Lower leg skin (tissue), 3 donors: ENCODE measurements at regions not wholly inside any gene's neighbourhood (a gene's known extent, or its start where the extent isn't known, plus 50 kb on each side); places are given as distances from the start of the nearest gene placed in this dataset.

Experiments
- CTCF ChIP-seq, 3 donors: fragments of 450-650 bp; IDR thresholded peaks; one replicate each; pipeline ENCODE4 v1.5.1; 2016; ENCODE audit warnings: antibody characterized with exemption in 3 of 3, mild to moderate bottlenecking in 3 of 3, moderate library complexity in 2 of 3
- POLR2A ChIP-seq, 2 donors: fragments of 450-650 bp; IDR thresholded peaks; one replicate each; pipeline ENCODE4 v1.6.1; 2016 to 2017; ENCODE audit warnings: antibody characterized with exemption in 2 of 2, mild to moderate bottlenecking in 1 of 2, moderate library complexity in 1 of 2

- no peak for TF ChIP-seq CTCF (IDR thresholded peaks at IDR 0.05)
- no peak for TF ChIP-seq POLR2A (IDR thresholded peaks at IDR 0.05)
These were observed 137.9 kb upstream of the NGF start for GRCh38 chr1:115475901-115476300.
